ENCODE measurements at regions not wholly inside any gene's neighbourhood (a gene's known extent, or its start where the extent isn't known, plus 50 kb on each side); places are given as distances from the start of the nearest gene placed in this dataset.

GRCh38 chr5:61744690-61745619, 412.9 kb downstream of the ZSWIM6 start:
- TF ChIP-seq CTCF (IDR thresholded peaks at IDR 0.05) (no peak), POLR2A (IDR thresholded peaks at IDR 0.05) (no peak)

Measured in testis (tissue), 2 donors.